ENCODE measurements at regions not wholly inside any gene's neighbourhood (a gene's known extent, or its start where the extent isn't known, plus 50 kb on each side); places are given as distances from the start of the nearest gene placed in this dataset.

DNA sequence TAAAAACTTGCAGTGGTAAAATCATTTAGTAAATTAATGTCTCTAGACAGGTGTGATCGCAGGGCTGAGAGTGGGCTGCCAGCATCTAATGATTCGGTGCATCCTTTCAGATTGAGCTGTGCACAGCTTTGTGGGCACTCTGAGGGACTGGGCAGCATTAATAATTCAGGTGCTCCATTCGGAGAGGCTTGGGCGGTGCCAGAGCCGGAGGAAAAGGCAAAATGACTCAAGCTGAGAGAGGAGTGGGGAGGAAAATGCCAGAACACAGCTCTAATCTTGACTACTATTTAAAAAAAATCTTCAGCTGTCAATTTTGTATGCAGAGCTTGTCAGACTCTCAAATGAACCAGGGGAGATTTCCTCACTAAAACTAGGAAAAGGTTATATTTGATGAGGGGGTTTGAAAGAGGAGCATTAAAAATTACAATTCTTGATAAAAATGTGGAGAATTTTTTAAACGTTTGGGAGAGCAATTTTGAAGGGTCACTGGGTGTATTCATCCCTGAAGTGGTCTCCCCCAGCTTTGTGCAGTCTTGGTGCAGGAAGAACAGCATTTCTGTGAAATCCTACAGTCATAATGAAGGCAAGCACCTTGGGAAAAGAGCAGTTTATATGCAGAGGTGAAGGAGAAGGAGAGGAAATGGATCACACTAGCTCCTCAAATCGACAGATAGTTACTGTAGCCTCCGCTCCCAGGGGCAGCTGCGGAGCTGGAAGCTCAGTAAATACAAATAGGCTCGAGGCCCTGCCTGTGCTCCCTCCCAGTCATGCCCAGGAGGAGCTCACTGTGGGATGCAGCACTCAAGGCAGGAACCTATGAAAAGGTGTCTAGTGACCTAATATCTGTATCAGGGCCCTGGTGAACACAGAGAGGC, 535.4 kb upstream of the RAB6C start:
- no peak for DNase-seq

DNA sequence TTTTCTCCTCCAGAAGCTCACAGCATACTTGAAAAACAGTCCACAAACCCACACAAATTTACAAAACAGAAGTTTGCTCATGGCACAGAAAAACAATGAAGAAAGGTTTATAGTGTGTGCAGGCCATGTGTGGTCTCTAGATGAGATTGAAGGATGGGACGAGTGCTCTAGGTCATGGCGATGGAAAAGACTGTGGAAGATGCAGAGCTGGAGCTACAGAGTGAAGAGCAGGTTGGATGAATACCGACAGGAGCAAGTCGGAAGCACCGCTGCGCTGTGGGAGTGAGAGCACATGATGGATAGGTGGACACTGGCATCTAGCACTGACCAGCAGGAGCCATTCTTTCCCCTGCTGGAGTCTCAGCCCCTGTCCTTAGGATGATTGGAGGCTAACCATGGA, 534.7 kb upstream of the RAB6C start:
- no peak for DNase-seq

DNA sequence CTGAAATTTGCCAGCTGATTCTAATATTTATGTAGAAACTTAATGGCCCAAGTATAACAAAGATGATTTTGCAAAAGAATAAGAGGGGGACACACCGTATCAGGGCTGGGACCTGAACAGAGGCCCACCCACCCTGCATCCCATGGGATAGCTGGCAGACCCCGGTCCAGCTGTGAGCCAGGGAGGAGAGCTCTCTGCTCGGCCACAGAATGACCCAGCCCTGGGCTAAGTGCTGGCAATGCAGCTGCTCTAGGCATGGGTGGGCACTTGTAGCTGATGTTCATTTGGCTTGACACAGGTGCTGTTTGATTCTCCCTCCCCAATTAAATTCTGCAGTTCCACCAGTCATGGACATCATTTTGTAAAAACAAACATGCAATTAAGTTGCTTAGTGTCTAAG, 522.8 kb upstream of the RAB6C start:
- no peak for DNase-seq

DNA sequence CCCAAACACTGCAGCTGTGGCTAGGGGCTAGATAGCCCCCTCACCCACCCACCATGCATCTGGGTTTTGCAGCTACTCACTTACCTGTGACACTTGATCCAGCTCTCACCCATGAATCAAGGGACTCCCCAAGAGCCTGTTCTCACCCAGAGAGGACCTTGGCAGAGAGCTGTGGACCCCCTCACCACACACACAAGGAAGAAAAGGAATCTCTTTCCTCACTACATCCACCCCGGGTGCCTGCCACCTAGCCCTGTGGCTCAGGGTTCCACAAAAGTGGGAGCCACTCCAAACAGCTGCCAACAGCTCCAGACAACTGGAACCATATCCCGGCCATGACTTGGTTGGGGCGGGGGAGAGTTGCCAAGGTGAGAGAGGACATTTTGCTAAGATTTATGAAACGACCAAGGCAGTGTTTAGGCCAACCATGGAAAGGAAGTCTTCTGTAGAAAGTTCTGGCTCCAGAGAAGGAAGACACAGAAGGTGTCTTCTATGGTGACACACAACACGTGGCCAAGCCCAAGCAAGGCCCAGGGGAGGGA, 522.1 kb upstream of the RAB6C start:
- no peak for DNase-seq

DNA sequence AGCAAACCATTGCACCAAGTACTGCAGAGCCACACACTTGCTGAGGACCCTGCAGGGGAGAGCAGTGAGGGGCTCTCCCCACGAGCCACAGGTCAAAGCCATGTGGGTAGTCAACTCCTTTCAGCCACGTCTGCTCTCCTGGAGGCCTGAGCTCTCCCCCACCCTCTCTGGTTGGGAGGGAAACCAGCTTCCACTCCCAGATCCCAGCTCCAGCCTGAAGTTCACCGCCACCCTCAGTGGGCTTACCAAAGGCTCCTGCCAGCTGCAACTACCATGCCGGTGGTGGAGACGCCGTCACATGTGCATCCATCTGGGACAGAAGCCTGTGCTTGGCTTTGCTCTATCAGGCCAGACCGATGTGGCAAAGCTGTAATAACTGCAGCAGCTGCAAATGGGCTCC, 521.5 kb upstream of the RAB6C start:
- no peak for DNase-seq

DNA sequence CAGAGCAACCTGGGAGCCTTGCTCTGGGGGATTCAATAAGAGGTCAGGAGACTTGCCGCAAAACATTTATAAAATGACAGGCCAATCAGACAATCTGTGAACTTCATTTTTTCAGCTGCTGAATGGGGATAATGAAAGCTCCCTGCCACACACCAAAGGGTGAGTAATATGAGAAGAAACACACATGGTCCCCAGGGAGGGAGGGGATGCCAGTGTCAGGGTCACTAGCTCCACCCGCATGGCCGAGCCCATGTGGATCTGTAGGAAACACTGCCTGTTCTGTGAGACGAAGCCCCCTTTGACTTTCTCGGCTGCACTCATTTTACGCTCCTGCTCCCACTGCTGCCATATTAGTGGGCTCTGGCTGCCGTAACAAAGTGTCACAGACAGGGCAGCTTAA, 521.0 kb upstream of the RAB6C start:
- no peak for DNase-seq

DNA sequence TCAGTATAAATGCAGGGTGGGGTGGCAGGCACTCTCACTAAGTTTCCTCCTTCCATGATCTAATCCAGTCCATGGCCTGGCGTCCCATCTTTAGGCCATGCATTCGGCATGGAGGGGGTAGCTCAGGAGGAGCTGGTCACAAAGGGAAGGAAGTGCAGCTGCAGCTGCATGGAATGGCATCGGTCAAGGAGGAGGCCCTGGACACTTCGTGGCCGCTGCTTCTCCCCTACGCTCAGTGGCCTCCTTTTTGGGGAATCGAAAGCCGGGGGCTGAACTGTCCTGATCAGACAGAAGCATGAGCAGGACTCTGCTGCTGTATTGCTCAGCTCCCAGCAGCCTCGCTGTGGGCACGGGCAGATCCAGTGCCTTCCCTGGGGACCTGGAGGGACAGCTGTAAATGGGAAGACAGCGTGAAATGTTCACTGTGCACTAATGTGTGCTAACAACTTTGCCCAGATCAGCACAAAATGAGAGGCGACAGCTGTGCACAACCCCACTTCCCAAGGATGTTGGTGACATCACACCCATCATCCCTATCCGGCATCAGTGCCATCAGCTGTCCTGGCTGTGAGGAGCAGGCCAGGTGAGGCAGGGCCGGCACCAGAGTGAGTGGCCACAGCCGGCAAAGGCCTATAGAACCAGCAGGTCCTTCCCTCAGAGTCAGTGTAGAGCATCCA, 520.1 kb upstream of the RAB6C start:
- DNase-seq = no peak

DNA sequence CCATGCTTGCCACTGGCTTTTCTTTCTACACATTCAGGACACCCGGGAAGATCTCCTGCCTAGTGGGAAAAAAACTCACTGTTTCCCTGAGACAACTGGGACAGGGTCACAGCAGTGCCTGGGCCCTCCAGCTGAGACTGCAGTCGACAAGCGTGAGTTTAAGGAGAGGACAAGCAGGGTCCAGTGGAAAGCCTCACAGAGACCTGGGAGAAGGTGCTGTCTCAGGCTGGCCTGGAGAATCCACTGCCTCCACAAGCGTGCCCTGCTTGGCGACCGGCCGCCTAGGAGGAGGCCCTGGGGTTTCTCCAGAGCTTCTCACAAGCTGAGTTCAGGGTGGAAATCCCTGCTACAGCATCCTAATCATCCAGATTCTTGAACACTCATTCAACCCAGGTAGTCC, 519.6 kb upstream of the RAB6C start:
- DNase-seq = no peak

DNA sequence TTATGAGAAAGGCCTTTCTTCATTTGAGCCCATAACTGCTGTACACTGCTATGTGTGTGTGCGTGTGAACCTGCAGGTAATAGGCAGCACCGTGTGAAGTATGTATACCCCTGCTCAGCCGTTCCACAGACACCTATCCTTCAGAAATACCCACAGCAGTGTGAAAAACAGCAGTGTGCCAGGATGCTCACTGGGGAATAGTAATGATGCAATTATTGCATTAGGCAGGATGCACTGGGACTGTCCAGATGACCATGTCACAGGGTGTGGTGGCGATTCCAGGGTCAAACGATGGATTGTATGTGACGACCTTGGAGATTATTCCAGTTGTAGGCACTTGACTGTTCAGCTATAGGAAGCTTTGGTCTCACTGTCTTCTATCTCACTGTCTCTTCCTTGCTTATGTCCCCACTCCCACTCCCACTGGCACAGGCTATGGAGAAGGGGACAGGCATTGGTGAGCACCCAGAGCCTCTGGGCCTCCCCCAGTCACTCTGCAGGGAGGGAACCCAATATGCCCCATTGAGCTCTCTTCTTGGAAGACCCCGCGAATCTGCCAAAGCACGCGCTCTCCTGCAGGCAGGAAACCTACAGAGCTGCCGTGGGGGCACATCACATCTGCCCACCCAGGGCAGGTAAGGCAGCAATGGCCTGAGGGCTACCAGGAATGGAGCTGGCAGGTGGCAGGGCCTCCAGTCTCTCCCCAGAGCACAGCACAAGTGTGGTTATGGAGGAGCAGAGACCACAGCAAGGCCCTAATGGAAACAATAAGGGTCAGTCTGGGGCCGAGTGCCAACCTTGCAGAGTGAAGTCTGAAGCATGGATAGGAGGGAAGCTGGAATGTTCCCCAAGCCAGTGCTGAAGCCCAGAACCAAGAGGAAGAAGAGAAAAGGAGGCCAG, 518.9 kb upstream of the RAB6C start:
- no peak for DNase-seq

DNA sequence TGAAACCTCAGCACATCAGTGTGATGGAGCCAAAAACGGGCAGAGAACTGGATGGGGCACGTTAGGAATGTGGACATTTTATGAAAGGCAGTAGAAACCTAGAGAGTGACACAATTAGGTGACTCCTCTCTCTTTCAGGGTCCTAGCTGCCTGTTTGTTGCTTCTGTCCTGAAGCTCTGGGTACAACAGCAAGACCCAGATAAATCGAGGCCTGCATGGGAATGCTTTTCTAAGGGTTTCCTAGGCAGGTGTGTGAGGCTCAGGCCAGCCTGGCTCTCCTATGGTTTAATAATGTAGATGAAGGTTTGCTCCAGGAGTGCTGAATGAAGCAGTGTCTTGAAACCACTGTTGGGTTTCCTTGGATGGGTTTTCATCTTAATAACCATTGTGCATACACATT, 517.1 kb upstream of the RAB6C start:
- no peak for DNase-seq

DNA sequence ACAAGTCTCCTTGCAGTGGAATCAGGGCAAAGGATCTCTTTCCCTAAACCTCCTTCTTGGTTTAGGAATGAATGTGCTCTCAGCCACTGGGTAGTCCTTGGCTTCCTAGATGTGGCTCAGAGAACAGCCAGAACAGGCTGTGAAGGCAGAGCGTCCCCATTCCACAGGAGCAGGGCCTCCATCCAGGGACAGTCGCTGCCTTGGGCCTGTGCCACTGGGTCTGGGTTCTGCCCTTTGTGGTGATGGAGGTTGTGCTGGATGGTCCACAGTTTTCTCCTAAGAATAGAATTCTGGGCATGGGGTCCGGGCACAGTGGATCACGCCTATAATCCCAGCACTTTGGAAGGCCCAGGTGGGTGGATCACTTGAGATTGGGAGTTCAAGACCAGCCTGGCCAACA, 516.5 kb upstream of the RAB6C start:
- no peak for DNase-seq

DNA sequence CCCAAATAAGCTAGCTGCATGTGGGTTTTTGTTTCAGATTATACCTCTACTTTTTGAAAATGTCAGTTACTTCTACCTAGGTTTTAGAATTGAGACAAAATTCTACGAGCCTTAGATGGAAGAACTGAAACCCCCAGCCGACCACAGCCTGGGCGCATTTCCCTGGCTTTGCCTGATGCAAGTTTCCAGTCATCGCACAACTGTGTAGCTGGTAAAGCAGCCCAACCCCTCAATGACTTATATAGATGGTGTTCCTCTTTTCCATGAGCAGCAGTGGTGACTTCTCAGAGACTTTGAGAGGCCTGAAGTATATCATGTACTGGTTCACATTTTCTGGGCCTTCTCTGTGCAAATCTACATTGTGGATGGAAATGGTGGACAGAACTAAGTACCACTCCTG, 515.4 kb upstream of the RAB6C start:
- DNase-seq = no peak

DNA sequence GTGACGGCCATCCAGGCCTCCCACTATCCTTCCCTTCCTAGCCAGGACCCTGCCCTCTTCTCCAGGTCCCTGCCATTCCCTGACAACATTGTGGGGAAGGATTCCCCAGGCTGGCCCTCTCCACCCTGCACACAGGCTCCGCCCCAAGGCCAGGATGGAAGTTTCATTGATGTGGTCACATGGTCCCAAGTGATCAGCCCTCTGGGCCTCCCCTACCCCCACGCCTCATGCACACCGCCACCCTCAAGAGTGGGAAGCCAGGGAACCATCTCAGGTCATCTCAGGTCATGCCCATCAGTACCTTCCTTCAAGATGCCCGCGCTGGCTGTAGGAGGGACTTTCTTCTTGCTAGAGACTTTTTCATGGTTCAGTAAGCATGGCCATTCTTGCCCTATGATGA, 514.8 kb upstream of the RAB6C start:
- DNase-seq = no peak

DNA sequence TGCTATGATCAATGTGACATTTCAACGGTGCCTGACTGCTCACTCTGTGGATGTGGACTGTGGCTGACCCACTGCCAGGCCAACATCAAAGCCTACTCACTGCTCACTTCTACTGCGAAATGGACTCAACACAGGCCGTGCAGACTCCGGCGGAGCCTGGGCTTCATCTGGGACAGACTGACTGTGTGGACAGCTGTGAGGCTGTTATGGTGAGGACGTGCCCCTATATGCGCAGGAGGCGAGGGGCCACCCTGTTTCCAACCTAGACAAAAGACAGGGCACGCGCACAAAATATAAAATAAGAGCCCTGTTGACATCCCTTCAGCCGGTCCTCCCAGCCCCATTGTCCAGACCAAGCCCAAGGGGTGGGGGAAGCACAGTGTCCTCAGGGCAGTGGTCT, 514.4 kb upstream of the RAB6C start:
- DNase-seq = no peak

DNA sequence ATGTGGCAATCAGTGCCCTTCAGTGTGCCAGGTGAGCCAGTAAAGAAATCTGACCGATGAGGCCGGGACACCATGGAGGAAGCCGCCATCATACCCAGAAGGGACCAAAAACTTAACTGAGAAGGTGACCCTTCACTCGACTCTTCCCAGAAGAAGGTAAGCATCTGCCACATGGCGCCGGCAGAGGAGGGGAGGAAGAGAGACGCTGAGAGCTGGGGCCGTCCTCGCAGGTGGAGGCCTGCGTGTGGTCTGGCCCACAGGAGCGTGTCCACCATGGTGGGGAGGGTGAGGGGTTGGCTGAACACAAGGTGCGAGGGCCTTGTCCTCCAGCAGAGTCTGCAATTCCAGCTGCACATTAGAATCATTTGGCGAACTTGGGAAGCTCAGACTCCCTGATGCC, 513.1 kb upstream of the RAB6C start:
- no peak for DNase-seq

DNA sequence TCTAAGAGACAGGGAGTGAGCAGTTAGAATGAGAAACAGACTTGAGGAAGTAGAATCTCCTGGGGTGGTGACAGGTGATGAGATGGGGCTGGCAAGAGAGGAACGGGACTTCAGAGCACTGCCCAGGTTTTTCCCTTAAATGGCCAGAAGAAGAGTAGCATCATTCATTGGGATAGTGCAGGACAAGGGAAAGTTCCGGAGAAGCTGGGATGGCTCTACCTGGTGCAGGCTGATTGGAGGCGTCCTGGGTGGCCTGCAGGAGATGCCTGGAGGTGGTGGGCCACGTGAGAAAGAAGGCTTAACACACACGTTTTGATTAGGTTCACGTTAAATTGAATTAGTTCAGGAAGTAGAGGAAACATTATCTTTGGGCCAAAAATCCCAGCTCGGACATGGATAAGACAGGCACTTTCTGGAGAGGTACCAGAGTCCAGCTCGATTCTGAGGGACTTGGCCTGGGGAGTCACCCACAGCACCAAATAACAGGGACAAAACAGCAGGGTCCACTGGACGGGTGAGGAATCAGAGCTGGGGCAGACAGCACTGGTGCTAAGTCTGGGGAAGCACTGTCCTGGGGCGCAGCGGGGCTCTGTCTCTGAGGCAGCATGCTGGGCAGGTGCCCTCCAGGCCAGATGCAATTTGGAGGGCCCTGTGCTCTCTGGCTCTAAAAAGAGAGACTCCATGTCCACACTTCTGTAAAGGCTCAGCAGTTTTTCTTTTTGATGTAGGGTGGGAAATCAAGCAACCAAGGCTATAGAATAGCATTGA, 512.3 kb upstream of the RAB6C start:
- DNase-seq = no peak

DNA sequence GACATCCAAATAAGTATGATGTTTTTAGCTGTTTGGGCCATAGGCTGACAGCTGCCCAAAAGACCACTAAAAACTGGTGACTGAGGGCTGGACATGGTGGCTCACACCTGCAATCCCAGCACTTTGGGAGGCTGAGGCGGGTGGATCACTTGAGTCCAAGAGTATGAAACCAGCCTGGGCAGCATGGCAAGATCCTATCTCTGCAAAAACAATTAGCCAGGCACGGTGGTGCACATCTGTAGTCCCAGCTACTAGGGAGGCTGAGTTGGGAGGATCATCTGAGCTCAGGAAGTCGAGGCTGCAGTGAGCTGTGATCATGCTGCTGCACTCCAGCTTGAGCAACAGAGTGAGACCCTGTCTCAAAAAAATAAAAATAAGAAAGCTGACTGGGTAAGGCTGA, 511.5 kb upstream of the RAB6C start:
- DNase-seq = no peak

DNA sequence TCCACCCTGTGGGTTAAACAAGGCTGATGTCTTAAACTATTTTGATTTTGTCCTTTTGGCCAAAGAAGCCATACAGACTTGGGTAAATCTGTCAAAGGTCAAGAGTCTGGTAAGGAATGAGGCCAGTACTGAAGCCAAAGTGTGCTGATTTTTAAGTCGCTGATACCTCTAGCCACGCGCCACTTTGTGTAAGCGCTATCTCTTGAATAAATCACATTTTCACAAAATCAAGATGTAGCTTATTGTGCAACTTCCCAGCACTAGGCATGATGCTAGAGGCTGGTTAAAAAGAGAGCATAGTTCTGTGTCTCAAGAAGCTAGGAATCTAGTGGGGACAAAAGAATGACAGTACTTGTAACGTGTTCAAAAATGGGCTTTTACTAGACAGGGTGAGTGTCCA, 510.6 kb upstream of the RAB6C start:
- DNase-seq = no peak

DNA sequence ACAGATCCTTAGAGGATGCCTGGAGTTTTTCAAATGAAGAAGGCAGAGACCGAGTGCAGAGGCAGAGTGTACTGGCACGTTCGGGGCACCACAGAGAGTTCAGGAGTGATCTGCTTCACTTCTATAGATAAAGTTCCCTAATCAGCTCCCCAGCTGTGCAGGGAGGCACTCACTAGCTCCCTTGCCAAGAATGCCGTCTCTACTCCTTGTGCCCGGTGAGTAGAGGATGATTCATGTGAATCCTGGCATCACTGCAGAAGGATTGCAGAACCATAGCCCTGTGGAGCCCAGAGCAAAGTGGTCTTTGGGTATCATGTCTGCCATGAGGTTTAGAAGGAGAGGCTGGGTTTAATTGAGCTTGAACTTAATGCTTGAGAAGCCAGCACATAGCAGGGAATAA, 510.1 kb upstream of the RAB6C start:
- DNase-seq = no peak

DNA sequence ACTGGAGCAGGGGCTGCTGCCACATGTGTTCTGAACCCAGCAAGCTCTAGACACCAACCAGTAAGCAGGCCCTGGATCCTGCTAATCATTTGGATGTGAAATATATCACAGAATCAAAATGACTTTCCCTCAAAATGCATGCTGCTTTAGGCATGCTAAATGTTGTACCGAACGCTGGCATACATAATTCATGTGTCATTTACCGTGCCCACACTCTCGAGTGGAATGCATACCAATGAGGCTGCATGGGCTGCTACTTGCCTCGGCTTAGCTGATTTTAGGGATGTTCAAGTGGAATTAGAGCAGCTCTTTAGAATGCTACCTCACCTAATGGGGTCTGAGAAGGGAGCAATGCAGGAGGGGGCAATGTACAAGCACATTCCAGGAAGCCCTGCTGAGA, 509.6 kb upstream of the RAB6C start:
- DNase-seq = no peak

DNA sequence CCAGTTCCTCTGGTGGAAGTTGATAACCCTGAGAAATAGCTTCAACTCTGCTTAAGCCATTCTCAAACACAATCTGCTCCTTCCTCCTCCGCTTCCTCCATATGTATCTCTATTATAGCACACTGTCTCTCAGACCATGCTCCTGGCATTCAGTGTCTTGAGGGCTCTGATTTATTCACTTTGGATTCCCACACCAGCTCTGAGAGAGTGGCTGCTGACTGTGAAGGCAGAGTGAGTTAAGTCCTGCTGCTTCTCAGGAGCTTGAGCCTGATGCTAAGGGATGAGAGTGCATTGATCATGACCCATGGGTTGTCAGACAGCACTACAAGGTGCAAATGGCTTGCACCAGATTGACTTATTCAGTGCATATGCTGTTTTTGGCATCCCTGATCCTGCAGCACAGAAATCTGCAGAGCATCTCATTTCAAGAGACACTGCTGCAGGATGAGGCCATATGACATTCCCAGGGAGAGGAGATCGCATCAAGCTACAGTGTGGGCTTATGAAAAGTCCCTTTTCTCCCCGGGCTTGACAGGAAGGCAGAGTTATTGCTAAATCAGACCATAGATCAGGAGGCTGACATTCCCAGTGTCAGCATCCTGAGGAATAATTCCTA, 500.5 kb upstream of the RAB6C start:
- no peak for DNase-seq

Measured in left kidney (tissue), 1 donor.